A549 (cell line): ENCODE measurements at regions not wholly inside any gene's neighbourhood (a gene's known extent, or its start where the extent isn't known, plus 50 kb on each side); places are given as distances from the start of the nearest gene placed in this dataset.

Experiments
- ATAC-seq, 2 experiments: fragments of 200-7000 bp in 1 of 2; fragments of >200 bp in 1 of 2; cut with Nextera tagmentation in 1 of 2; cut with Tn5 transposase in 1 of 2; 3 replicates each; pipeline versions ENCODE4 v1.8.0 to v1.9.1; 2018 to 2020; ENCODE audit warnings: mild to moderate bottlenecking in 1 of 2, moderate library complexity in 1 of 2
- CTCF ChIA-PET: fragments of 300-600 bp; sonication (Branson Sonifier 250); formaldehyde crosslinking; extraction: SDS; loops from one replicate; lab custom pipeline; 2021; ENCODE audit warnings: antibody characterized with exemption, inconsistent platforms; lab: Yijun Ruan, JAX
- POLR2A ChIA-PET: fragments of 350-600 bp; formaldehyde crosslinking; extraction: SDS; loops from one replicate; lab custom pipeline; 2021; ENCODE audit warnings: antibody characterized with exemption, inconsistent platforms; lab: Yijun Ruan, JAX
- DNase-seq, 2 experiments: peaks; one replicate each; pipeline versions ENCODE4 v3.0.0 to v3.0.0-alpha.2; 2011 to 2016; ENCODE audit warnings: low read depth in 1 of 2, low spot score in 1 of 2
- FAIRE-seq: peaks from 2 replicates; lab custom pipeline; 2011; peaks lifted over from hg19 to GRCh38; lab: Jason Lieb, UNC
- H3K27ac ChIP-seq, 2 experiments: fragments of >200 bp; sonication (Bioruptor Twin); formaldehyde crosslinking; 3 replicates each; pipeline ENCODE4 v1.5.1; 2016 to 2017
- H3K4me1 ChIP-seq: fragments of >200 bp; sonication (Bioruptor Twin); formaldehyde crosslinking; 3 replicates; pipeline ENCODE4 v1.6.1; 2016
- H3K4me2 ChIP-seq: fragments of >200 bp; sonication (Bioruptor Twin); formaldehyde crosslinking; 3 replicates; pipeline ENCODE4 v1.6.1; 2016
- H3K4me3 ChIP-seq: fragments of >200 bp; sonication (Bioruptor Twin); formaldehyde crosslinking; 3 replicates; pipeline ENCODE4 v1.5.1; 2016
- H3K9me3 ChIP-seq: fragments of >200 bp; sonication (Bioruptor Twin); formaldehyde crosslinking; 3 replicates; pipeline ENCODE4 v1.6.1; 2016
- BCL3 ChIP-seq: fragments of >200 bp; sonication (Bioruptor Twin); formaldehyde crosslinking; IDR thresholded peaks from 3 replicates; pipeline ENCODE4 v1.6.1; 2016
- E2F6 ChIP-seq: IDR thresholded peaks from 2 replicates; pipeline ENCODE4 v1.6.1; 2012; ENCODE audit warnings: low read depth, borderline replicate concordance
- EHMT2 ChIP-seq: fragments of 200-600 bp; sonication (generic); IDR thresholded peaks from 2 replicates; pipeline ENCODE4 v1.6.1; 2016; ENCODE audit warnings: antibody characterized with exemption, low read depth, mild to moderate bottlenecking, moderate library complexity
- ELK1 ChIP-seq: fragments of 150-350 bp; IDR thresholded peaks from 2 replicates; pipeline ENCODE4 v1.6.1; 2014; ENCODE audit warnings: low read depth, mild to moderate bottlenecking, low read length
- FOSL2 ChIP-seq, 2 experiments: fragments of 450-650 bp in 1 of 2; fragments of >200 bp in 1 of 2; sonication (Bioruptor Twin) in 1 of 2; formaldehyde crosslinking; IDR thresholded peaks; 2 replicates each; pipeline versions ENCODE4 v1.5.0 to v1.6.1; 2016 to 2020; ENCODE audit warnings: mild to moderate bottlenecking in 1 of 2, moderate library complexity in 1 of 2
- GATA3 ChIP-seq: IDR thresholded peaks from 2 replicates; pipeline ENCODE4 v1.6.1; 2012; ENCODE audit warnings: borderline replicate concordance
- HEYL ChIP-seq: fragments of 250-450 bp; sonication (Bioruptor Pico); IDR thresholded peaks from 2 replicates; pipeline ENCODE4 v1.8.0; 2021; ENCODE audit warnings: mild to moderate bottlenecking, moderate library complexity
- HMGXB4 ChIP-seq: fragments of 250-450 bp; sonication (Bioruptor Pico); IDR thresholded peaks from 2 replicates; pipeline ENCODE4 v1.5.0; 2021; ENCODE audit warnings: mild to moderate bottlenecking, moderate library complexity, borderline replicate concordance
- HOXA7 ChIP-seq: fragments of 250-450 bp; sonication (Bioruptor Pico); IDR thresholded peaks from 2 replicates; pipeline ENCODE4 v1.5.0; 2020; ENCODE audit warnings: mild to moderate bottlenecking, moderate library complexity
- HOXB5 ChIP-seq: fragments of 250-450 bp; sonication (Bioruptor Pico); IDR thresholded peaks from 2 replicates; pipeline ENCODE4 v1.5.0; 2020; ENCODE audit warnings: mild to moderate bottlenecking, moderate library complexity
- JUN ChIP-seq, 2 experiments: fragments of >200 bp; sonication (Bioruptor Twin); formaldehyde crosslinking; IDR thresholded peaks; 2 replicates in 1 of 2; 3 replicates in 1 of 2; pipeline ENCODE4 v1.6.1; 2016 to 2017
- JUNB ChIP-seq: fragments of >200 bp; sonication (Bioruptor Twin); formaldehyde crosslinking; IDR thresholded peaks from 2 replicates; pipeline ENCODE4 v1.6.1; 2016
- KDM1A ChIP-seq: fragments of 200-600 bp; sonication (generic); IDR thresholded peaks from 2 replicates; pipeline ENCODE4 v1.6.1; 2016; ENCODE audit warnings: low read depth, mild to moderate bottlenecking
- KDM5A ChIP-seq: fragments of 200-600 bp; sonication (generic); IDR thresholded peaks from 2 replicates; pipeline ENCODE4 v1.6.1; 2016; ENCODE audit warnings: antibody characterized with exemption, mild to moderate bottlenecking
- NFE2L2 ChIP-seq: fragments of 150-350 bp; conservative IDR thresholded peaks from 2 replicates; pipeline ENCODE4 v1.6.1; 2014; ENCODE audit warnings: low read length
- NPAS2 ChIP-seq: fragments of 250-450 bp; sonication (Bioruptor Pico); IDR thresholded peaks from 2 replicates; pipeline ENCODE4 v1.8.0; 2022; ENCODE audit warnings: mild to moderate bottlenecking, moderate library complexity, borderline replicate concordance
- PBX3 ChIP-seq: IDR thresholded peaks from 2 replicates; pipeline ENCODE4 v1.6.1; 2012
- POLR2AphosphoS2 ChIP-seq: conservative IDR thresholded peaks from 2 replicates; pipeline ENCODE4 v1.6.1; 2012; ENCODE audit warnings: low read length, improper control_type of control experiment, inconsistent platforms
- RFX5 ChIP-seq: fragments of 450-650 bp; IDR thresholded peaks from 2 replicates; pipeline ENCODE4 v1.7.1; 2014; ENCODE audit warnings: antibody characterized with exemption, mild to moderate bottlenecking, moderate library complexity
- TP53 ChIP-seq: fragments of 250-450 bp; sonication (Bioruptor Pico); IDR thresholded peaks from 2 replicates; pipeline ENCODE4 v1.5.0; 2021; ENCODE audit warnings: mild to moderate bottlenecking, moderate library complexity
- WGBS: methylation state at CpG from one replicate; pipeline ENCODE4 v1.1.6; 2017; ENCODE audit errors: missing lambda C conversion rate; 5-methylcytosine and 5-hydroxymethylcytosine counted together

GRCh38 chr9:87212605-87213021, 265.3 kb upstream of the GAS1 start:
- no peaks in the 10 kb centered on the region for H3K4me1 ChIP-seq
- TF ChIP-seq FOSL2 (IDR thresholded peaks at IDR 0.05) = no peak
- peak; percentile 78 for TF ChIP-seq FOSL2 (CRISPR knock-in tag; IDR thresholded peaks at IDR 0.05)
- TF ChIP-seq NPAS2 (CRISPR knock-in tag) = no peak
- no peak for DNase-seq
- no peaks in the 10 kb centered on the region for H3K9me3 ChIP-seq
- no peak overlapping the region for H3K4me3 ChIP-seq
- no peak for FAIRE-seq
- H3K27ac ChIP-seq = no peak overlapping the region
- no peak for ATAC-seq
- CTCF ChIA-PET = interaction anchor here (1.0 kb wide), 1 partner anchor 726 kb away, joined by 3 read pairs; no protein-coding TSS in a partner anchor
- POLR2A ChIA-PET = no interaction called here
- 75% methylated on average over 3 of the region's 3 CpGs for WGBS
- H3K4me2 ChIP-seq = no peak overlapping the region

GRCh38 chr9:87213948-87214347, 266.6 kb upstream of the GAS1 start:
- DNase-seq = no peak
- Histone ChIP-seq H3K9me3 (no peaks in the 10 kb centered on the region), H3K4me1 (no peaks in the 10 kb centered on the region), H3K4me2 (no peak overlapping the region), H3K27ac (no peak overlapping the region), H3K4me3 (no peak overlapping the region)
- ChIA-PET POLR2A (no interaction called here), CTCF (interaction anchor here (0.7 kb wide), 1 partner anchor 589 kb away, joined by 3 read pairs; no protein-coding TSS in a partner anchor)
- no peak for FAIRE-seq
- WGBS = 62% methylated on average over 4 of the region's 4 CpGs
- ATAC-seq = no peak
- TF ChIP-seq FOSL2 (IDR thresholded peaks at IDR 0.05) (no peak), FOSL2 (CRISPR knock-in tag; IDR thresholded peaks at IDR 0.05) (no peak), KDM1A (no peak), JUN (IDR thresholded peaks at IDR 0.05) (no peak), JUNB (no peak), TP53 (CRISPR knock-in tag) (no peak), KDM5A (no peak), RFX5 (no peak), HOXA7 (no peak), NPAS2 (CRISPR knock-in tag) (no peak), E2F6 (no peak), GATA3 (no peak), HOXB5 (no peak), EHMT2 (no peak), BCL3 (no peak), ELK1 (no peak), HMGXB4 (CRISPR knock-in tag) (no peak), PBX3 (no peak), POLR2AphosphoS2 (no peak), HEYL (CRISPR knock-in tag) (no peak), NFE2L2 (no peak)
- TF ChIP-seq, all 56 proteins: peak for 0
